ENCODE measurements at regions not wholly inside any gene's neighbourhood (a gene's known extent, or its start where the extent isn't known, plus 50 kb on each side); places are given as distances from the start of the nearest gene placed in this dataset.

DNA sequence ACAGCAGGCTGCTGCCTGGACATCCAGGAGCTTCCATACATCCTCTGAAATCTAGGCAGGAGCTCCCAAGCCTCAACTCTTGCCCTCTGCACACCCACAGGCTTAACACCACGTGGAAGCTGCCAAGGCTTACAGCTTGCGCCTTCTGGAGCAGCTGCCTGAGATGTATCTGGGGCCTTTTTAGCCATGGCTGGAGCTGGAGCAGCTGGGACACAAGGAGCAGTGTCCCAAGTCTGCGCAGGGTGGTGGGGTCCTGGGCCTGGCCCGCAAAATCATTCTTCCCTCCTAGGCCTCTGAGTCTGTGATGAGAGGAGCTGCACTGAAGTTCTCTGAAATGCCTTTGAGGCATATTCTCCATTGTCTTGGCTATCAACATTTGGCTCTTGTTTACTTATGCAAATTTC, 255.0 kb downstream of the DLL1 start:
- DNase-seq (ENCODE audit: low spot score) = no peak

DNA sequence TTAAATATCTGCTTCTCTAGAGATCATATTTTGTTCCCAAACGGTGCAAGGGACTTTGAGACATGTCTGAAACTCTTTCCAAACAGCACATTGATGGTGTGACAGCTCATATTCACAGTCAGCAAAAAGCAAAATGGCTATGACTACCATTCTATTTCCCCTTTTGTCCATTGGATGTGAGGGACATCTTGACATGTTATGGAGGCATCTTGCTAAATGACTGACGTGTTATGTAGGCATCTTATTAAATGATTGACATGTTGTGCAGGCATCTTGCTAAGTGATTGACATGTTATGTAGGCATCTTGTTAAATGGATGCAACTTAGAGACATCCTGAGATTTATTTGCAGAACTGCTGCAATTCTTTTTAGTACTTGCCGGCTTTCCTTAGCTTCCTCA, 255.8 kb downstream of the DLL1 start:
- no peak for DNase-seq (ENCODE audit: low spot score)
- in situ Hi-C loops (cut with HindIII; ENCODE audit: low sequenced_read_pairs) = no loop called here

More for the DNA sequence above, 255.0 kb downstream of the DLL1 start:
- in situ Hi-C loops (cut with HindIII; ENCODE audit: low sequenced_read_pairs) = no loop called here

- peak; percentile 18 for DNase-seq (ENCODE audit: low spot score)
- in situ Hi-C loops (cut with HindIII; ENCODE audit: low sequenced_read_pairs) = no loop called here
Measured at GRCh38 chr6:170034294-170034693, 256.6 kb downstream of the DLL1 start.

GRCh38 chr6:170033666-170034065, 257.2 kb downstream of the DLL1 start:
- in situ Hi-C loops (cut with HindIII; ENCODE audit: low sequenced_read_pairs) = no loop called here
- no peak for DNase-seq (ENCODE audit: low spot score)

DNA sequence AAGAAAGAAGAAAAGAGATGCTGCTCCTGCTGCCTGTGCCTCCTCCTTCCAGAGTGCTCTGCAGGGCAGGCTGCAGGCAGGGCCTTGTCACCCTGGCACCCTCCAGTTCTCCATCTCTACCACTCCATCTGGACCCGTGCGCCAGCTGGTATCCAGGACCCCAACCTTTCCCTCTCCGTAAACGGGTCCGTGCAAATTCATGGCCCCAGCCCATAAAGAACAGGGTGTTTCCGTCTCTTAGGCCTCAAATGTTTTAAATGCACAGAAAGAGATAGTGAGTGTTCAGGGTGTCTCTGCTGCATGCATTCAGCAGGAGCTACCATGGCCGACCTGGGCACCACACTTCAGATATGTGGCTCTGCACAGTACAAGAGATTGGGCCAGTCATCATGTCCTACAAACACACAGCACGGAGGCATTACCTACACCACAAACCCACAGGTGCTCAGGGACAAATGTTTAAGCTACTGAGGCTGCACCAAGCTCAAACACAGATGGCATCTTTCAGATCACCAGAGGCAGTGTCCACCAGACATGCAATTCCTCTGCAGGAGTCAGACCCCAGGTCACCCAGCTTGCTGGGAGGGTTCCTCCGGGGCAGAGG, 258.1 kb downstream of the DLL1 start:
- DNase-seq (ENCODE audit: low spot score) = no peak
- in situ Hi-C loops (cut with HindIII; ENCODE audit: low sequenced_read_pairs) = no loop called here

GRCh38 chr6:170032197-170032596, 258.7 kb downstream of the DLL1 start:
- no peak for DNase-seq (ENCODE audit: low spot score)
- in situ Hi-C loops (cut with HindIII; ENCODE audit: low sequenced_read_pairs) = no loop called here

DNA sequence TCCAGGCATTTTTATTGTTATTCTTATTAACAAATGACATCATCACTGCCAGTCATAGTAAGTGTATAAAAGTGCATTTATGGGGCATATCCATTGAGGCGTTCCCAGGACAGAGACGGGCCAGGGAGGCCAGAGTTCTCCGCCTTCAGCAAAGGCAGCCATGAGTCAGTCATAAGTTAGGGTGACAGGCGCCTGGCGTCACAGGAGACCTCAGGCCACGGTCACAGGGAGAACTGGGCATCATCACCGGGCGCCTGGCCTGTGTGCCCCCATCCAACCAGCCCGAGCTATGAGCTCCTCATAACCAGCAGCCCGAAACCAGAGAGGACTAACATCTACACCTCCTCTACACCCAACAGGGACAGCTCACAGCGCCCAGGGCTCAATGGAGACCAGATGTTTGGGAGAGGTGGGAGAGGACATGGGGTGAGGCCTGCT, 259.2 kb downstream of the DLL1 start:
- in situ Hi-C loops (cut with HindIII; ENCODE audit: low sequenced_read_pairs) = no loop called here

GRCh38 chr6:170030821-170031471, 259.9 kb downstream of the DLL1 start:
- no peak for DNase-seq (ENCODE audit: low spot score)

More for the DNA sequence above, 259.2 kb downstream of the DLL1 start:
- no peak for DNase-seq (ENCODE audit: low spot score)

GRCh38 chr6:170030284-170030815, 260.5 kb downstream of the DLL1 start:
- in situ Hi-C loops (cut with HindIII; ENCODE audit: low sequenced_read_pairs) = no loop called here

More at GRCh38 chr6:170030821-170031471, 259.9 kb downstream of the DLL1 start:
- in situ Hi-C loops (cut with HindIII; ENCODE audit: low sequenced_read_pairs) = no loop called here

GRCh38 chr6:170029416-170030283, 261.2 kb downstream of the DLL1 start:
- in situ Hi-C loops (cut with HindIII; ENCODE audit: low sequenced_read_pairs) = no loop called here
- DNase-seq (ENCODE audit: low spot score) = no peak

More at GRCh38 chr6:170030284-170030815, 260.5 kb downstream of the DLL1 start:
- DNase-seq (ENCODE audit: low spot score) = no peak

GRCh38 chr6:170028629-170029345, 262.1 kb downstream of the DLL1 start:
- no peak for DNase-seq (ENCODE audit: low spot score)
- in situ Hi-C loops (cut with HindIII; ENCODE audit: low sequenced_read_pairs) = no loop called here

GRCh38 chr6:170027647-170028043, 263.2 kb downstream of the DLL1 start:
- in situ Hi-C loops (cut with HindIII; ENCODE audit: low sequenced_read_pairs) = no loop called here
- no peak for DNase-seq (ENCODE audit: low spot score)

DNA sequence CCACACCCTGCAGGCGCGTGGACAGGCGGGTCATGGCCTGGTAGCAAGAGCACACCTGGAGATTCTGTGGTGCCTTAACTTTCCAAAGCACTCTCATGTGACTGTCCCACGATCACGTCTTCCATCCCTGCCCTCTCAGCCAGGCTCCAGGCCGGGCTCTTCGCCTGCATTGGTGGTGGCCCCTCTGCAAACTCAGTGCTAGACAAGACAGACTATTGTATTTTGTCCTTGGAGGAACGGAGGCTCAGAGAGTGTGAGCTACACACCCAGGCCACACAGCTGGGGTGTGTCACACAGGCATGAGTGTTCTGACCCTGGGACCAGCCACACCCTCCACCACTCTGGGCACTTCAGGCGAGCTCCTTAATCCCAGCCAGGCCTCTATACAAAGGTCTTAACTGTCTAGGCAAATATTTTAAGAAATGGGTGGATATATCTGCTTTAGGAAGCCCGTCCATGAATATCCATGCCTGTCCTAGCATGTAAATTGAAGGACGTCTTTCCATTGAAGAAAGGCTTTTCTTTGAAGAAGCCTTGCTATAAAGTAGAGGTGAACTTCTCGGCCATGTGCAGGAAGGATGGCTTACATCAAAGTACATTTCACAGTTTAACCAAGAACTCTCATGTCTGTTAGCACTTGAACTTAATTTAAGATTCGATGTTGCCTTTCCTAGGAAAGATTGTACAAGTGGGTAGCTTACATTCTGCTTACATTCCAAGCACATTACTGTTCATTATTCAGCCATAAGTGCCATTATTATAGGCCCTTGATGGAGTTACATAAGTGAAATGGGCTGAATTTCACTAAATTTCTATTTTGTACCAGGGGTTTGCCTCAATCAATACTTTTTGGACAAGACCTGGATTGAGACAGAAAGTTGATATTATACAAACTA, 263.9 kb downstream of the DLL1 start:
- in situ Hi-C loops (cut with HindIII; ENCODE audit: low sequenced_read_pairs) = no loop called here
- no peak for DNase-seq (ENCODE audit: low spot score)

DNA sequence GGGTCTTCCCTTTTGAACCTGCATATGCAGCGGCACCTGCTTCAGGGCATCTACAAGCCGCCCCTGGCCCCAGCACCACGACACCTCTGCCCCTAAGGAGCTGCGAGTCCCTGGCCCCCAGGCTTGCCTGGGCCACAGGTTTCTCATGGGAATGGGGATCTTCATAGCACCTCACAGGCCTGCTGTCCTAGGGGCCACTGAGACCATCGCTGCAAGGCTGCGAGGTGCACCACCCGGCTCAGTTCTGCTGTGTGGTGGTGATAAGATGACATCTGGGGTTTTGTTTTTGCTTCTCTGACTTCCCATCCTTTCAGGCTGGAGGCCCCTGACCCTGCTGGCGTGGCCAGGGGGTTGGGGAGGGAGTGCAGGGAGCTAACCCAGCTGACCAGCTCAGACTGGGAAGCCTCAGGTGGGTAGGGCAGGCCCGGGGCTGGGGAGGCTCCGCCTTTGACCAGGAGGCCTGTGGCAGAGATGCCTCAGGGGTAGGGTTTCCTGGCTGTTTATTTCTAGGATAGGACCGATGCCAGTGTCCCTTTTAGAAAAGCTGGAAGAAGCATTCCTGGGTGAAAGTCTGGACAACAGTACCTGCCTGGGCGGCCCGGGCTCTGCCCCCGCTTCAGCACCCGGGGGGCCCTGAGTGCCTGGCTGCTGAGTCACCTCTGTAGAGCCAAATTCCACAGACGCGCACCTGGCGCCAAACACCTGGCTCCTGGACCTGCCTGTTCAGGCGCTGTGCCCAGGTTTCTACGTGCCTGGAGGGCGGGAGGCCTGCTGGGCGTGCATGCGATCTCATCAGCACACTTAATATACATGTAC, 264.7 kb downstream of the DLL1 start:
- in situ Hi-C loops (cut with HindIII; ENCODE audit: low sequenced_read_pairs) = no loop called here
- no peak for DNase-seq (ENCODE audit: low spot score)

- DNase-seq (ENCODE audit: low spot score) = no peak
- in situ Hi-C loops (cut with HindIII; ENCODE audit: low sequenced_read_pairs) = no loop called here
Measured at GRCh38 chr6:170025341-170025911, 265.5 kb downstream of the DLL1 start.

GRCh38 chr6:170024940-170025339, 265.9 kb downstream of the DLL1 start:
- peak; percentile 15 for DNase-seq (ENCODE audit: low spot score)
- in situ Hi-C loops (cut with HindIII; ENCODE audit: low sequenced_read_pairs) = no loop called here

All from G401 (cell line).